Thyroid gland (tissue), 4 donors: ENCODE measurements at regions not wholly inside any gene's neighbourhood (a gene's known extent, or its start where the extent isn't known, plus 50 kb on each side); places are given as distances from the start of the nearest gene placed in this dataset.

Experiments
- DNase-seq, 2 donors: peaks; one replicate each; pipeline ENCODE4 v3.0.0-alpha.2; 2019
- H3K27ac ChIP-seq, 3 donors: fragments of 200-600 bp; sonication (generic); 1 replicate in 2 of 3; 2 replicates in 1 of 3; pipeline ENCODE4 v1.5.1; 2016 to 2019; ENCODE audit warnings: mild to moderate bottlenecking in 1 of 3, moderate library complexity in 1 of 3
- H3K27me3 ChIP-seq: fragments of 200-600 bp; sonication (generic); one replicate; pipeline ENCODE4 v1.5.1; 2019
- H3K36me3 ChIP-seq, 2 donors: fragments of 200-600 bp; sonication (generic); one replicate each; pipeline ENCODE4 v1.5.1; 2016 to 2019
- H3K4me1 ChIP-seq, 2 donors: fragments of 200-600 bp; sonication (generic); one replicate each; pipeline ENCODE4 v1.5.1; 2017 to 2019
- H3K4me3 ChIP-seq, 3 donors: fragments of 200-600 bp; sonication (generic); replicated peaks in 1 of 3; 1 replicate in 2 of 3; 2 replicates in 1 of 3; pipeline ENCODE4 v1.5.1; 2016; ENCODE audit warnings: mild to moderate bottlenecking in 1 of 3
- H3K9me3 ChIP-seq: fragments of 200-600 bp; sonication (generic); one replicate; pipeline ENCODE4 v1.5.1; 2017
- POLR2A ChIP-seq, 2 donors: fragments of 450-650 bp; IDR thresholded peaks; one replicate each; pipeline ENCODE4 v1.6.1; 2017; ENCODE audit warnings: antibody characterized with exemption in 2 of 2, mild to moderate bottlenecking in 2 of 2, moderate library complexity in 1 of 2
- WGBS, 2 donors: methylation state at CpG; one replicate each; pipeline ENCODE4 v1.1.5; 2017; 5-methylcytosine and 5-hydroxymethylcytosine counted together
- intact Hi-C: fragments of 100-400 bp; cut with DNase I; formaldehyde crosslinking; loops from one replicate; pipeline ENCODE4 v1.15.1; 2023
- TF ChIP-seq, protein P1 (sequence below), 6 experiments: fragments of 200-600 bp in 3 of 6; fragments of 450-650 bp in 3 of 6; sonication (generic) in 3 of 6; IDR thresholded peaks; one replicate each; pipeline ENCODE4 v1.5.1; 2016 to 2019; ENCODE audit warnings: antibody characterized with exemption in 6 of 6, mild to moderate bottlenecking in 2 of 6, inconsistent platforms in 1 of 6, moderate library complexity in 1 of 6

DNA sequence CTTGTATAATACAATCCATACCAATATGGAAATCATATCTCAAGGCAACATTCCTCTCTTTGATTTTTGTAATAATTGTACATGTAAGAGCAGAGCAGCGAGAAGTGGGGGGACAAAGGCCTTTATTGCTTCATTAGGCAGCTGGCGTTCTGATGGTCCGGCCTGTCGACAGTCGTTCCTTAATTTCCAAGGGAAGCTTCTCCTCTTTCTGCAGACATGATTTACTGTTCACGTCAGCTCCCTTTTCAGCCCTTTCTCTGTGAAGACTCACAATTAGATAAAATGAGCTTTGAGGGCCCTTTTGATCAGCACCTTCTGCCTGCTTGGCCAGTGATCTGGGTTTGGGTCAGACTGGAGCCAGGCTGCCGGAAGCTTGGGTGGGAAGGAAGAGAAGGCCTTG lies 65.6 kb upstream of the CTBP2 start:
- intact Hi-C loops: no loop called here
- TF ChIP-seq POLR2A (IDR thresholded peaks at IDR 0.05): no peak
- Histone ChIP-seq H3K36me3 (no peaks in the 10 kb centered on the region), H3K27ac (no peak overlapping the region), H3K27me3 (no peaks in the 10 kb centered on the region), H3K4me3 (no peak overlapping the region), H3K4me1 (no peaks in the 10 kb centered on the region), H3K9me3 (no peaks in the 10 kb centered on the region)
- WGBS, 2 donors: 95 to 97% methylated on average over 7 of the region's 7 CpGs
- DNase-seq: no peak

DNA sequence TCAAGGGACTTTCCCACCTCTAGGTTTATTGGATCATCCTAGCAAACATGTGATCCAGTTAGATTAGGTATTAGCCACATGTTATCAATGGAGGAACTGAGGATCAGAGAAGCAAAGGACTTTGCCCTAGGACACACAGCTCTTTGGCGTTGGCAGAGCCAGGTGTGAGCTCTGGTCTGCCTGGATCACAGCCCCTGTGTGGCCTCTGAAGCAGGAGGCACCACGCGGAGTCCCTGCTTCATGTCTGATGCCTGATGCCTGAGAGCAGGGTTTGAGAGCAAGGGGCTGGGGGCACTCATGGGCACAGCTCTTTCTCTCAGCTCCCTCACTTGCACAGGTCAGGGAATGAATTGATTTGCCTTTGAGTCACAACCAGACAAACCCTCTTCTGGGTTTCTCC lies 64.7 kb upstream of the CTBP2 start:
- H3K36me3 ChIP-seq: no peaks in the 10 kb centered on the region
- H3K27ac ChIP-seq: no peak overlapping the region
- no peak for TF ChIP-seq POLR2A (IDR thresholded peaks at IDR 0.05)
- TF ChIP-seq, protein P1, sequence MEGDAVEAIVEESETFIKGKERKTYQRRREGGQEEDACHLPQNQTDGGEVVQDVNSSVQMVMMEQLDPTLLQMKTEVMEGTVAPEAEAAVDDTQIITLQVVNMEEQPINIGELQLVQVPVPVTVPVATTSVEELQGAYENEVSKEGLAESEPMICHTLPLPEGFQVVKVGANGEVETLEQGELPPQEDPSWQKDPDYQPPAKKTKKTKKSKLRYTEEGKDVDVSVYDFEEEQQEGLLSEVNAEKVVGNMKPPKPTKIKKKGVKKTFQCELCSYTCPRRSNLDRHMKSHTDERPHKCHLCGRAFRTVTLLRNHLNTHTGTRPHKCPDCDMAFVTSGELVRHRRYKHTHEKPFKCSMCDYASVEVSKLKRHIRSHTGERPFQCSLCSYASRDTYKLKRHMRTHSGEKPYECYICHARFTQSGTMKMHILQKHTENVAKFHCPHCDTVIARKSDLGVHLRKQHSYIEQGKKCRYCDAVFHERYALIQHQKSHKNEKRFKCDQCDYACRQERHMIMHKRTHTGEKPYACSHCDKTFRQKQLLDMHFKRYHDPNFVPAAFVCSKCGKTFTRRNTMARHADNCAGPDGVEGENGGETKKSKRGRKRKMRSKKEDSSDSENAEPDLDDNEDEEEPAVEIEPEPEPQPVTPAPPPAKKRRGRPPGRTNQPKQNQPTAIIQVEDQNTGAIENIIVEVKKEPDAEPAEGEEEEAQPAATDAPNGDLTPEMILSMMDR (IDR thresholded peaks at IDR 0.05): no peak
- no peaks in the 10 kb centered on the region for H3K27me3 ChIP-seq
- 89 to 91% methylated on average over 3 of the region's 3 CpGs for WGBS, 2 donors
- H3K4me3 ChIP-seq: no peak overlapping the region
- no peaks in the 10 kb centered on the region for H3K4me1 ChIP-seq
- H3K9me3 ChIP-seq: no peaks in the 10 kb centered on the region
- intact Hi-C loops: no loop called here
- DNase-seq: no peak

DNA sequence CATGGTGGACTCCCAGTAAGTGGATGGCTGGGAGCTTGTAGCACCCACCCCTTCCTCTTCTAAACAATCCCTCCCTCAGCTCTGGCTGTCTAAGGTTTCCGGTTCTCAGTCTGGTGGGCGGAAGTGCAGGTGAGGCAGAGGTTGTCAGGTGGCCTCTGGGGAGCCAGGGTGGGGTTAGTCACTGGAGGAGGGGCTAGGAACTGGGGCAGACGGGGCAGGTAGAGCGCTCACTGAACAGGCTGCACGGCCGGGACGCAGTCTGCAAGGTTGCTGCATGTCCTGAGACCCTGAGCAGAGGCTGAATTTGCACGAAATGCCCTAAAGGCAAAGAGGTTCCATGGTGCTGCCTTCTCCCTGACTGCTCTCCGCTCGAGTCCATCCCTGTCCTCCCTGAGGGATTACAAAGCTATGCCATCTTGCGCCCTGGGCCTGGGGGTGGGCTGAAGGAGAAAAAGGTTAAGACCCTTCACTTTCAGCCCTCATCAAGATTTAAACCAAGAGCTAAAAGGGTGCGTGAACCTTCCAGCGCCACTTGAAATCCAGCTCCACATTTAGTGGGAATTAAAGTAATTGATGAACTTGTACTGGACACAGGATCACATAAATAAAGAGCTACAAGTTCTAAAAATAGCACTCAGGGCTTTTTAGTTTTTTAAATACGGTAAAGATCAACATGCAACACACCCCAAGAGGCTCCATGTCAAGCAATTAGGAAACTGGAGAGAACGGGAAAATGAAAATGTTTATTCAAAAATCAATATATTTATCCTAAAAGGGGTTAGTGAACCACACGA lies 62.3 kb upstream of the CTBP2 start:
- Histone ChIP-seq H3K4me1 (no peaks in the 10 kb centered on the region), H3K27me3 (no peaks in the 10 kb centered on the region), H3K27ac (no peak overlapping the region), H3K9me3 (no peaks in the 10 kb centered on the region), H3K36me3 (no peaks in the 10 kb centered on the region), H3K4me3 (no peak overlapping the region)
- TF ChIP-seq, protein P1 (IDR thresholded peaks at IDR 0.05): no peak
- no peak for TF ChIP-seq POLR2A (IDR thresholded peaks at IDR 0.05)
- no peak for DNase-seq
- intact Hi-C loops: no loop called here
- WGBS, 2 donors: 74 to 75% methylated on average over 14 to 16 of the region's 16 CpGs

DNA sequence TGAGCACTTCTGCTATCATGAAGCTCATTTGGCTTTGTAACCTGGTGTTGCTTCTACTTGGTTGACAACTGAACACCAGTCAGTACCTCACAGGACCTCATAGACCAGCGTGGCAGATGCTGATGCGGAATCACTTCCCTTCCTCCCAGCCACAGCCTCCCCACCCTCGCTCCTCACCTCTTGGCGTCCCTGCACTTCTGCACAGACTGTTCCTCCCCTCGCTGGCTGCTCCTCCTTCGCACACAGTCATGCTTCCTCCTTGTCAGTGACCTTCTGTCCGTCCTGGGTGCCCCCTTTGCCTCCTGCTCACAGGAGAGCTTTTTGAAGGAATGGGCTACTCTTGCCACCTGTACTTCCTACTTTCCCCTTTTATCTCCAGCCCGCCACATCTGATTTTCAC lies 61.4 kb upstream of the CTBP2 start:
- TF ChIP-seq POLR2A (IDR thresholded peaks at IDR 0.05): no peak
- TF ChIP-seq, protein P1 (IDR thresholded peaks at IDR 0.05): no peak
- Histone ChIP-seq H3K4me1 (no peaks in the 10 kb centered on the region), H3K9me3 (no peaks in the 10 kb centered on the region), H3K4me3 (no peak overlapping the region), H3K27me3 (no peaks in the 10 kb centered on the region), H3K36me3 (no peaks in the 10 kb centered on the region), H3K27ac (no peak overlapping the region)
- intact Hi-C loops: no loop called here
- DNase-seq: no peak
- WGBS, 2 donors: 82 to 84% methylated on average over 8 of the region's 8 CpGs

DNA sequence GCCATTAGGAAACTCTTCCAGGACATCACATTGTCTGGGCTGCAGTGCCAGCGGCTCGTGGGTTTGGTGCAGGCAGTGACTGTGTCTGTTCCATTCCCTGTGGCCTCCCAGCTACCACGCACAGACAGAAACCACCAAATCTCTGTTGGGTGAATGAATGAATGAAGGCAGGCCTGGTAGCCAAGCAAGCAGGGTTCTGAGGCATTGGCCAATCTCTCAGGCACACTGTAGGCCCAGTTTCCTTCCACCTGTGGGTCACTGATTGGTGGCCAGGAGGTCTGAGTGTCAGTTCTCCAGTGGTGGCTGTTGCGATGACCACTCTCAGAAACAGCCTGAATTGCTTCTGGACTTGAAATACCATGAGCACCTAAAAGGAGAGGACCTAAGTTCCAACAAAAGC lies 59.4 kb upstream of the CTBP2 start:
- H3K36me3 ChIP-seq: no peaks in the 10 kb centered on the region
- no peak for DNase-seq
- H3K27ac ChIP-seq: no peak overlapping the region
- no peaks in the 10 kb centered on the region for H3K27me3 ChIP-seq
- no peaks in the 10 kb centered on the region for H3K9me3 ChIP-seq
- TF ChIP-seq POLR2A (IDR thresholded peaks at IDR 0.05): no peak
- TF ChIP-seq, protein P1 (IDR thresholded peaks at IDR 0.05): no peak
- WGBS, 2 donors: 87 to 91% methylated on average over 4 of the region's 4 CpGs
- H3K4me1 ChIP-seq: no peaks in the 10 kb centered on the region
- intact Hi-C loops: no loop called here
- H3K4me3 ChIP-seq: no peak overlapping the region
